ENCODE measurements at regions not wholly inside any gene's neighbourhood (a gene's known extent, or its start where the extent isn't known, plus 50 kb on each side); places are given as distances from the start of the nearest gene placed in this dataset.
"Not testable (repeated sequence)": the region's sequence is repeated elsewhere in the genome, so short reads cannot be mapped to it uniquely, and the experiment has no call there.

DNA sequence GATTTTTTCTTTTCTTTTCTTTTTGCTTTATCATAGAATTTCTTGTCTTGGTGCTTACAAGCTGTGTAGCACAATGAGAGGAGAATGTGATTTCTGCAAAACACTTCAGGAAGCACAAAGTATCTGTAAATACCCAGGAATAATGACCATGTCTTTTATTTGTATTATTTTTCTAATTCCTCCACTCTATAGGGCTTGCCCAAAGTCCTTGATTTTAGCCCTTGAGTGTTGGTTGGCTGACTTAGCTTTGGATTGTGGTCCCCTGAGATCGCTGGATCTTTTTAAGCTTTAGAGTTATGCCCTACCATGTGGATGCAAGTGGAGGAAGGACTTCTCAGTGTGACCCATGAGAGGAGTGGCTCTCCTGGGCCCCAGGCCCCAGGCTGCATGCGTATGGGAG lies 52.2 kb downstream of the HOXC4 start:
- H3K4me2 ChIP-seq (replicated peaks; ENCODE audit: low read depth, low read length, poor library complexity, severe bottlenecking); H2AFZ ChIP-seq (ENCODE audit: insufficient read depth, low read depth, low read length, poor library complexity, severe bottlenecking); H3K4me3 Mint-ChIP-seq; intact Hi-C loops (cut with micrococcal nuclease); H3K4me3 ChIP-seq (ENCODE audit: control extremely low read depth in 1 of 5, extremely low read depth in 1 of 5, insufficient read depth in 1 of 5, low read depth in 2 of 5, low read length in 4 of 5); H3K9ac ChIP-seq (ENCODE audit: low read length); POLR2A ChIA-PET; H3K9me3 Mint-ChIP-seq (ENCODE audit: insufficient read depth); H3K9me3 ChIP-seq (ENCODE audit: control extremely low read depth in 1 of 3, control insufficient read depth in 2 of 3, insufficient read depth in 1 of 3, low read length in 2 of 3); CTCF ChIA-PET; H3K79me2 ChIP-seq (ENCODE audit: control insufficient read depth, insufficient read depth, low read length); ATAC-seq (ENCODE audit: low read depth); DNase-seq; H3K36me3 ChIP-seq (replicated peaks in 1 of 2; ENCODE audit: control extremely low read depth in 1 of 2, control insufficient read depth in 1 of 2, extremely low read depth in 1 of 2, insufficient read depth in 2 of 2, low read length in 1 of 2); H3K27ac Mint-ChIP-seq; H4K20me1 ChIP-seq (ENCODE audit: control insufficient read depth, insufficient read depth, low read length, poor library complexity, severe bottlenecking); H3K27ac ChIP-seq (ENCODE audit: low read length in 2 of 2): not testable (repeated sequence)
- Histone ChIP-seq H3K27me3 (replicated peaks in 1 of 4; ENCODE audit: control extremely low read depth in 1 of 4, control insufficient read depth in 3 of 4, insufficient read depth in 4 of 4, low read length in 3 of 4) (peaks cover 0 to 36% (median 3%) of the 10 kb centered on the region in 4 experiments), H3K4me1 (ENCODE audit: control insufficient read depth in 2 of 2, insufficient read depth in 2 of 2, low read length in 2 of 2) (peaks cover 9 to 12% of the 10 kb centered on the region in 2 donors)
- 63% methylated on average over 1 of the region's 2 CpGs for WGBS (ENCODE audit: insufficient coverage)
- peaks cover 53% of the 10 kb centered on the region for H3K27me3 Mint-ChIP-seq
- peaks cover 19% of the 10 kb centered on the region for H3K4me1 Mint-ChIP-seq

DNA sequence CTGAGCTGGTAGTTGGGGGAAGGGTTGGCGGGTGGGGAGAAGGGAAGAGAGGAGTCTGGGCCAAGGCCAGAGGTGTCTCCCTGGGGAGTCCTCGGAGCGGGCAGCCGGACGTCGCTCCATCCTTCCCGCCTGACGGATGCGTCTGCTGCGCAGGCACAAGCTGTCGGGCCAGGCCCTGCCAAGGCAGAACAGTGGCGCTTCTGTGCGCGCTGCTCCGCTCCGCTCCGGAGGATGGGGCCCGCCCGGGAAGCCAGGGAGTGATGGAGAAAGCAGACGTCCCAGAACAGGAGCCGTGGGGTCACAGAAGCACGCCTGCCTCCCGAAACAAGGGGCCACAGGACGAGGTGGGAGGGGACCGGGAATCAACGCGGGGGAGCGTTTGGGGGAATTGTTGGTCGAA lies 52.6 kb downstream of the HOXC4 start:
- H3K79me2 ChIP-seq (ENCODE audit: control insufficient read depth, insufficient read depth, low read length); H2AFZ ChIP-seq (ENCODE audit: insufficient read depth, low read depth, low read length, poor library complexity, severe bottlenecking); DNase-seq; H3K4me3 Mint-ChIP-seq; CTCF ChIA-PET; H3K36me3 ChIP-seq (replicated peaks in 1 of 2; ENCODE audit: control extremely low read depth in 1 of 2, control insufficient read depth in 1 of 2, extremely low read depth in 1 of 2, insufficient read depth in 2 of 2, low read length in 1 of 2); POLR2A ChIA-PET; H3K27ac Mint-ChIP-seq; H4K20me1 ChIP-seq (ENCODE audit: control insufficient read depth, insufficient read depth, low read length, poor library complexity, severe bottlenecking); H3K9me3 Mint-ChIP-seq (ENCODE audit: insufficient read depth); H3K27ac ChIP-seq (ENCODE audit: low read length in 2 of 2); intact Hi-C loops (cut with micrococcal nuclease); ATAC-seq (ENCODE audit: low read depth); H3K4me2 ChIP-seq (replicated peaks; ENCODE audit: low read depth, low read length, poor library complexity, severe bottlenecking); H3K9ac ChIP-seq (ENCODE audit: low read length); H3K9me3 ChIP-seq (ENCODE audit: control extremely low read depth in 1 of 3, control insufficient read depth in 2 of 3, insufficient read depth in 1 of 3, low read length in 2 of 3); H3K4me3 ChIP-seq (ENCODE audit: control extremely low read depth in 1 of 5, extremely low read depth in 1 of 5, insufficient read depth in 1 of 5, low read depth in 2 of 5, low read length in 4 of 5): not testable (repeated sequence)
- Mint-ChIP-seq H3K4me1 (peaks cover 19% of the 10 kb centered on the region), H3K27me3 (peaks cover 52% of the 10 kb centered on the region)
- 9% methylated on average over 20 of the region's 29 CpGs for WGBS (ENCODE audit: insufficient coverage)
- peaks cover 9 to 12% of the 10 kb centered on the region in 2 donors for H3K4me1 ChIP-seq (ENCODE audit: control insufficient read depth in 2 of 2, insufficient read depth in 2 of 2, low read length in 2 of 2)
- H3K27me3 ChIP-seq (replicated peaks in 1 of 4; ENCODE audit: control extremely low read depth in 1 of 4, control insufficient read depth in 3 of 4, insufficient read depth in 4 of 4, low read length in 3 of 4): peaks cover 0 to 36% (median 3%) of the 10 kb centered on the region in 4 experiments

GRCh38 chr12:54106803-54107579 lies 53.4 kb downstream of the HOXC4 start:
- H3K27ac Mint-ChIP-seq; H3K9ac ChIP-seq (ENCODE audit: low read length); intact Hi-C loops (cut with micrococcal nuclease); H3K9me3 Mint-ChIP-seq (ENCODE audit: insufficient read depth); CTCF ChIA-PET; H3K4me3 ChIP-seq (ENCODE audit: control extremely low read depth in 1 of 5, extremely low read depth in 1 of 5, insufficient read depth in 1 of 5, low read depth in 2 of 5, low read length in 4 of 5); POLR2A ChIA-PET; H3K36me3 ChIP-seq (replicated peaks in 1 of 2; ENCODE audit: control extremely low read depth in 1 of 2, control insufficient read depth in 1 of 2, extremely low read depth in 1 of 2, insufficient read depth in 2 of 2, low read length in 1 of 2); H3K79me2 ChIP-seq (ENCODE audit: control insufficient read depth, insufficient read depth, low read length); H4K20me1 ChIP-seq (ENCODE audit: control insufficient read depth, insufficient read depth, low read length, poor library complexity, severe bottlenecking); ATAC-seq (ENCODE audit: low read depth); H2AFZ ChIP-seq (ENCODE audit: insufficient read depth, low read depth, low read length, poor library complexity, severe bottlenecking); H3K9me3 ChIP-seq (ENCODE audit: control extremely low read depth in 1 of 3, control insufficient read depth in 2 of 3, insufficient read depth in 1 of 3, low read length in 2 of 3); H3K27ac ChIP-seq (ENCODE audit: low read length in 2 of 2): not testable (repeated sequence)
- Histone ChIP-seq H3K27me3 (replicated peaks in 1 of 4; ENCODE audit: control extremely low read depth in 1 of 4, control insufficient read depth in 3 of 4, insufficient read depth in 4 of 4, low read length in 3 of 4) (peaks cover 0 to 36% (median 3%) of the 10 kb centered on the region in 4 experiments), H3K4me2 (replicated peaks; ENCODE audit: low read depth, low read length, poor library complexity, severe bottlenecking) (peak overlapping the region; percentile 24), H3K4me1 (ENCODE audit: control insufficient read depth in 2 of 2, insufficient read depth in 2 of 2, low read length in 2 of 2) (peaks cover 9 to 12% of the 10 kb centered on the region in 2 donors)
- H3K4me1 Mint-ChIP-seq: peaks cover 19% of the 10 kb centered on the region
- WGBS (ENCODE audit: insufficient coverage): 12% methylated on average over 49 of the region's 56 CpGs
- H3K4me3 Mint-ChIP-seq: peak overlapping the region; percentile 59
- H3K27me3 Mint-ChIP-seq: peaks cover 52% of the 10 kb centered on the region
- DNase-seq: peak; percentile 32

- POLR2A ChIA-PET; H3K9ac ChIP-seq (ENCODE audit: low read length); H3K4me3 Mint-ChIP-seq; CTCF ChIA-PET; H3K36me3 ChIP-seq (replicated peaks in 1 of 2; ENCODE audit: control extremely low read depth in 1 of 2, control insufficient read depth in 1 of 2, extremely low read depth in 1 of 2, insufficient read depth in 2 of 2, low read length in 1 of 2); ATAC-seq (ENCODE audit: low read depth); H3K27ac Mint-ChIP-seq; H3K27ac ChIP-seq (ENCODE audit: low read length in 2 of 2); DNase-seq; H3K4me2 ChIP-seq (replicated peaks; ENCODE audit: low read depth, low read length, poor library complexity, severe bottlenecking); H3K4me3 ChIP-seq (ENCODE audit: control extremely low read depth in 1 of 5, extremely low read depth in 1 of 5, insufficient read depth in 1 of 5, low read depth in 2 of 5, low read length in 4 of 5); H3K79me2 ChIP-seq (ENCODE audit: control insufficient read depth, insufficient read depth, low read length); H2AFZ ChIP-seq (ENCODE audit: insufficient read depth, low read depth, low read length, poor library complexity, severe bottlenecking); H3K4me1 Mint-ChIP-seq; H4K20me1 ChIP-seq (ENCODE audit: control insufficient read depth, insufficient read depth, low read length, poor library complexity, severe bottlenecking); H3K4me1 ChIP-seq (ENCODE audit: control insufficient read depth in 2 of 2, insufficient read depth in 2 of 2, low read length in 2 of 2); H3K9me3 Mint-ChIP-seq (ENCODE audit: insufficient read depth); intact Hi-C loops (cut with micrococcal nuclease); H3K9me3 ChIP-seq (ENCODE audit: control extremely low read depth in 1 of 3, control insufficient read depth in 2 of 3, insufficient read depth in 1 of 3, low read length in 2 of 3): not testable (repeated sequence)
- 31% methylated on average over 5 of the region's 6 CpGs for WGBS (ENCODE audit: insufficient coverage)
- peaks cover 0 to 20% (median 2%) of the 10 kb centered on the region in 4 experiments for H3K27me3 ChIP-seq (replicated peaks in 1 of 4; ENCODE audit: control extremely low read depth in 1 of 4, control insufficient read depth in 3 of 4, insufficient read depth in 4 of 4, low read length in 3 of 4)
- peaks cover 50% of the 10 kb centered on the region for H3K27me3 Mint-ChIP-seq
Measured at GRCh38 chr12:54112336-54112735, 58.7 kb downstream of the HOXC4 start.

All from B cell (primary cell).